RWPE1 (cell line): ENCODE measurements at regions not wholly inside any gene's neighbourhood (a gene's known extent, or its start where the extent isn't known, plus 50 kb on each side); places are given as distances from the start of the nearest gene placed in this dataset.

Source experiments
- CTCF ChIA-PET: fragments of 350-600 bp; sonication (Branson Sonifier 250); formaldehyde crosslinking; extraction: SDS; loops from one replicate; lab custom pipeline; 2021; lab: Yijun Ruan, JAX
- POLR2A ChIA-PET: fragments of 400-600 bp; formaldehyde crosslinking; extraction: SDS; loops from one replicate; lab custom pipeline; 2020; ENCODE audit warnings: antibody characterized with exemption; ENCODE audit not compliant: low non-redundant PET; lab: Yijun Ruan, JAX
- DNase-seq: peaks from one replicate; pipeline ENCODE4 v3.0.0; 2012; ENCODE audit warnings: low spot score
- H3K27ac ChIP-seq: fragments of 450-650 bp; 2 replicates; pipeline ENCODE4 v1.5.1; 2017
- CTCF ChIP-seq: fragments of 450-650 bp; conservative IDR thresholded peaks from 2 replicates; pipeline ENCODE4 v1.5.1; 2017; ENCODE audit warnings: low read depth, mild to moderate bottlenecking

- CTCF ChIA-PET: interaction anchor here (0.7 kb wide), 1 partner anchor 705 kb away, joined by 3 read pairs; no protein-coding TSS in a partner anchor
- no peak overlapping the region for H3K27ac ChIP-seq
- DNase-seq: no peak
- POLR2A ChIA-PET: no interaction called here
- TF ChIP-seq CTCF: no peak
Observed at GRCh38 chr3:106783231-106783630, 594.0 kb upstream of the CCDC54 start.

- ChIA-PET POLR2A (no interaction called here), CTCF (no interaction called here)
- DNase-seq: no peak
Observed at GRCh38 chr3:106789276-106789675, 588.0 kb upstream of the CCDC54 start.

GRCh38 chr3:106792716-106793115 is 584.5 kb upstream of the CCDC54 start:
- TF ChIP-seq CTCF: no peak
- no peak for DNase-seq
- ChIA-PET POLR2A (no interaction called here), CTCF (interaction anchor here (0.9 kb wide), 1 partner anchor 810 kb away, joined by 5 read pairs; no protein-coding TSS in a partner anchor)
- H3K27ac ChIP-seq: no peak overlapping the region

More at GRCh38 chr3:106789276-106789675, 588.0 kb upstream of the CCDC54 start:
- no peak overlapping the region for H3K27ac ChIP-seq
- TF ChIP-seq CTCF: no peak

DNA sequence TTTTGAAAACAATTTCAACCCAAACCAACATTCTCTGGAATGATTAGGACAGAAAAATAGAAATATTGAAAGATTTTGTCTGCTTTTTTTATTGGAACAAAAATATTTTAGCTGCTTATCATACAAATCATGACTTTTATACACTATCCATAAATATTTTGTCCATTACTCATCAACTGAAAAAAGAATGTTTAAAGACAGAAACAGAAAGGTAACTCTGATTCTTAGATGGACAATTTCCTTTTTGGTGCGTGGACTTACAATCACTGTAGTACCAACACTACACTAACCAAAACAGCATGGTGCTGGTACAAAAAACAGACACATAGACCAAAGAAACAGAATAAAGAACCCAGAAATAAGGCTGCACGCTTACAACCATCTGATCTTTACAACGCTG is 582.8 kb upstream of the CCDC54 start:
- H3K27ac ChIP-seq: no peak overlapping the region
- TF ChIP-seq CTCF: no peak
- ChIA-PET POLR2A (no interaction called here), CTCF (interaction anchor here (0.9 kb wide), 1 partner anchor 270 kb away, joined by 8 read pairs; no protein-coding TSS in a partner anchor)
- DNase-seq: no peak

DNA sequence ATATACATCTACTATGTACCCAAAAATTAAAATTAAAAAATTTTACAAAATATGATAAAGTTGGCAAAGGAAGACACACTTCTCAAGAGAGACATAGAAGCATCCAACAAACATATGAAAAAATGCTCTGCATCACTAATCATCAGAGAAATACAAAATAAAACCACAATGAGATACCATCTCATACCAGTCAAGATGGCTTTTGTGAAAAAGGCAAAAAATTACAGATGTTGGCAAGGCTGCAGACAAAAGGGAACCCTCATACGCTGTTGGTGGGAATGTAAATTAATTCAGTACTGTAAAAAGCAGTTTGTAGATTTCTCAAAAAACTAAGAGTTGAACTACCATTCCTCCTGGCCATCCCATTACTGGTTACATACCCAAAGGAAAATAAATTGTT is 581.7 kb upstream of the CCDC54 start:
- no peak for DNase-seq
- TF ChIP-seq CTCF: no peak
- ChIA-PET POLR2A (no interaction called here), CTCF (no interaction called here)
- no peak overlapping the region for H3K27ac ChIP-seq

GRCh38 chr3:106797461-106797860 is 579.8 kb upstream of the CCDC54 start:
- no peak overlapping the region for H3K27ac ChIP-seq
- DNase-seq: no peak
- POLR2A ChIA-PET: no interaction called here
- CTCF ChIA-PET: no interaction called here
- TF ChIP-seq CTCF: no peak

DNA sequence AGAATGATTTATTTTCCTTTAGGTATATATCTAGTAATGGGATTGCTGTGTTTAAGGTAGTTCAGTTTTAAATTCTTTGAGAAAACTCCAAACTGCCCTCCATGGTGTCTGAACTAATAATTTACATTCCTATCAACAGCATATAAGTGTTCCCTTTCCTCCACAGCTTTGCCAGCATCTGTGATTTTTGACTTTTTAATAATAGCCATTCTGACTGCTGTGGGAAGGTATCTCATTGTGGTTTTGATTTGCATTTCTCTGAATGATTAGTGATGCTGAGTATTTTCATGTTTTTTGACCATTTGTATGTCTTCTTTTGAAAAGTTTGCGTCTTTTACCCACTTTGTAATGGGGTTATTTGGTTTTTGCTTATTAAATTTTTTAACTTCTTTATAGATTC is 571.6 kb upstream of the CCDC54 start:
- no peak for TF ChIP-seq CTCF
- no peak overlapping the region for H3K27ac ChIP-seq
- CTCF ChIA-PET: no interaction called here
- no peak for DNase-seq
- POLR2A ChIA-PET: no interaction called here
